ENCODE measurements at regions not wholly inside any gene's neighbourhood (a gene's known extent, or its start where the extent isn't known, plus 50 kb on each side); places are given as distances from the start of the nearest gene placed in this dataset.

DNA sequence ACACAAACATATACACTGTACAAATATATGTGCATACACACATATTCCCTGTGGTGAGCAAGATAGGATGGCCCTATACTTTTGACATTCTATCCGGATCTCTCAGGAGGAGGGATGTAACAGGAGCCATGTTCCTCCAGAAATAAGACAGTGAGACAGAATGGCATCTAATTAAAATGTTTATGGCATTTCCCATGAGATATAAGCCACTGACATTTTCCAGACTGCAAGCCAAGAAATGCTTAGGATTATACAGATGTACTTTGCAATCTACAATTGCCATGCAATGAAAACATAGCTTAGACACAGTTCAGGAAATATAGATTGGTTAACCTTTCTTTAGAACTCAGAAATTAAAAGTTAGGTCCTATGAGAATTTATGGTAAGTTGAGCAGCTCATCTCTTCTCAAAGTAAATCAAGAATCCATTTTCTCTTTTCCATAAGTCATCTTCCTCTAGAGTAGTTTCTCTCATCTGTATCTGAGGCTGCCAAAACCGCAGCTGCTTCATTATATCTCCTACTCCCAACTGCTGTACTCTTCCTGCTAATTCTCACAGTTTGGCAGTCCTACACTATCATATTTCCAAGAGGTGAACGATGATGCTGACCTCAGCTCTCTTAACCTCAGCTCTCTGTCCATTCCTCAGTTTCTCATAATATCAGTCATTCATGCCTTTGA is 1719.1 kb downstream of the MAT2B start:
- H2AFZ ChIP-seq = no peak overlapping the region
- 53% methylated on average over 3 of the region's 3 CpGs for WGBS (ENCODE audit: low lambda C conversion rate, missing lambda C conversion rate)
- TF ChIP-seq EZH2 (IDR thresholded peaks at IDR 0.05; ENCODE audit: borderline replicate concordance) = no peak
- TF ChIP-seq, protein P1, sequence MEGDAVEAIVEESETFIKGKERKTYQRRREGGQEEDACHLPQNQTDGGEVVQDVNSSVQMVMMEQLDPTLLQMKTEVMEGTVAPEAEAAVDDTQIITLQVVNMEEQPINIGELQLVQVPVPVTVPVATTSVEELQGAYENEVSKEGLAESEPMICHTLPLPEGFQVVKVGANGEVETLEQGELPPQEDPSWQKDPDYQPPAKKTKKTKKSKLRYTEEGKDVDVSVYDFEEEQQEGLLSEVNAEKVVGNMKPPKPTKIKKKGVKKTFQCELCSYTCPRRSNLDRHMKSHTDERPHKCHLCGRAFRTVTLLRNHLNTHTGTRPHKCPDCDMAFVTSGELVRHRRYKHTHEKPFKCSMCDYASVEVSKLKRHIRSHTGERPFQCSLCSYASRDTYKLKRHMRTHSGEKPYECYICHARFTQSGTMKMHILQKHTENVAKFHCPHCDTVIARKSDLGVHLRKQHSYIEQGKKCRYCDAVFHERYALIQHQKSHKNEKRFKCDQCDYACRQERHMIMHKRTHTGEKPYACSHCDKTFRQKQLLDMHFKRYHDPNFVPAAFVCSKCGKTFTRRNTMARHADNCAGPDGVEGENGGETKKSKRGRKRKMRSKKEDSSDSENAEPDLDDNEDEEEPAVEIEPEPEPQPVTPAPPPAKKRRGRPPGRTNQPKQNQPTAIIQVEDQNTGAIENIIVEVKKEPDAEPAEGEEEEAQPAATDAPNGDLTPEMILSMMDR (IDR thresholded peaks at IDR 0.05; ENCODE audit: poor library complexity) = no peak
- no peak for TF ChIP-seq EZH2phosphoT487 (IDR thresholded peaks at IDR 0.05; ENCODE audit: low read depth, severe bottlenecking, unreplicated experiment)
- no peak overlapping the region for H3K4me3 ChIP-seq
- no peak overlapping the region for H3K27ac ChIP-seq
- no peaks in the 10 kb centered on the region for H4K20me1 ChIP-seq (ENCODE audit: insufficient read depth, poor library complexity, severe bottlenecking)
- H3K9me3 ChIP-seq (ENCODE audit: low read depth) = no peaks in the 10 kb centered on the region
- H3K27me3 ChIP-seq = no peaks in the 10 kb centered on the region
- no peaks in the 10 kb centered on the region for H3K9me2 ChIP-seq (replicated peaks; ENCODE audit: insufficient read depth)
- no peaks in the 10 kb centered on the region for H3K79me2 ChIP-seq
- no peaks in the 10 kb centered on the region for H3K36me3 ChIP-seq (replicated peaks; ENCODE audit: insufficient read depth, low read depth)
- no peak for DNase-seq (ENCODE audit: low spot score)
- H3K4me2 ChIP-seq = peak overlapping the region; percentile 7
- peaks cover 4% of the 10 kb centered on the region for H3K4me1 ChIP-seq (ENCODE audit: insufficient read depth)

DNA sequence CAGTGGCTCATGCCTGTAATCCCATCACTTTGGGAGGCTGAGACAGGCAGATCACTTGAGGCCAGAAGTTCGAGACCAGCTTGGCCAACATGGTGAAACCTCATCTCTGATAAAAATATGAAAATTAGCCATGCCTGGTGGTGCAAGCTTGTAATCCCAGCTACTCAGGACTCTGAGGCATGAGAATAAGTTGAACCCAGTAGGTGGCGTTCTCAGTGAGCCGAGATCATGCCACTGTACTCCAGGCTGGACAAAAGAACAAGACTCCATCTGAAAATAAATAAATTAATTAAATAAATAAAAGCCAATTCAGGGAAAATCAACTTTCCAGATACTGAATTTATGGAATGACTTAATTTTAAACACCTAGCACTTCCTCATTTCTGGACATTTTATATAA is 1722.1 kb downstream of the MAT2B start:
- Histone ChIP-seq H3K27me3 (no peaks in the 10 kb centered on the region), H3K36me3 (replicated peaks; ENCODE audit: insufficient read depth, low read depth) (no peaks in the 10 kb centered on the region), H3K4me3 (no peak overlapping the region), H3K9me2 (replicated peaks; ENCODE audit: insufficient read depth) (no peaks in the 10 kb centered on the region), H3K4me1 (ENCODE audit: insufficient read depth) (peaks cover 9% of the 10 kb centered on the region), H3K79me2 (no peaks in the 10 kb centered on the region), H3K9me3 (ENCODE audit: low read depth) (no peaks in the 10 kb centered on the region), H3K27ac (no peak overlapping the region), H2AFZ (no peak overlapping the region), H4K20me1 (ENCODE audit: insufficient read depth, poor library complexity, severe bottlenecking) (no peaks in the 10 kb centered on the region), H3K4me2 (no peak overlapping the region)
- no peak for DNase-seq (ENCODE audit: low spot score)
- 86% methylated on average over 3 of the region's 3 CpGs for WGBS (ENCODE audit: low lambda C conversion rate, missing lambda C conversion rate)
- TF ChIP-seq EZH2 (IDR thresholded peaks at IDR 0.05; ENCODE audit: borderline replicate concordance) (no peak), EZH2phosphoT487 (IDR thresholded peaks at IDR 0.05; ENCODE audit: low read depth, severe bottlenecking, unreplicated experiment) (no peak)
- TF ChIP-seq, protein P1 (IDR thresholded peaks at IDR 0.05; ENCODE audit: poor library complexity) = no peak

DNA sequence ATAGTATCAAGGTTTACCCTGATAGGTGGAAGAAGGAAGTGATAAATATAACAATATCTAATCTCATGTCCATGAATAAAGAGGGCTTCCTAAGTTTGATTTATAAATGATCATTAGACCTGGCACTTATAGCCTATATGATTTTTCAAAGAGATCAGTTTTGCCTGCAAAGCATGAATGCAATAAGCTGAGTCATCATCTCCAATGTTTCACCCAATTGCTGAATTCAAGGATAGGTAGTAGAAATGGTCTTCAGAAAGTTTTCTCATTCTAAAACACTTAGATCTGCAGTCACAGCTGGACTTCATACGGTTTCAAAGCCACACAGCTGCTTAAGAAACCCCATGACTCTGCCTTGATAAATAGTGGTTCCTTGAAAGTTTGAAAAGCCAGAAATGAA is 1722.8 kb downstream of the MAT2B start:
- Histone ChIP-seq H3K4me2 (no peak overlapping the region), H3K36me3 (replicated peaks; ENCODE audit: insufficient read depth, low read depth) (no peaks in the 10 kb centered on the region), H3K4me3 (no peak overlapping the region), H3K79me2 (no peaks in the 10 kb centered on the region), H4K20me1 (ENCODE audit: insufficient read depth, poor library complexity, severe bottlenecking) (no peaks in the 10 kb centered on the region), H3K27me3 (no peaks in the 10 kb centered on the region), H3K9me3 (ENCODE audit: low read depth) (no peaks in the 10 kb centered on the region), H3K4me1 (ENCODE audit: insufficient read depth) (peaks cover 9% of the 10 kb centered on the region), H3K27ac (no peak overlapping the region), H2AFZ (no peak overlapping the region), H3K9me2 (replicated peaks; ENCODE audit: insufficient read depth) (no peaks in the 10 kb centered on the region)
- no peak for DNase-seq (ENCODE audit: low spot score)
- TF ChIP-seq EZH2phosphoT487 (IDR thresholded peaks at IDR 0.05; ENCODE audit: low read depth, severe bottlenecking, unreplicated experiment) (no peak), EZH2 (IDR thresholded peaks at IDR 0.05; ENCODE audit: borderline replicate concordance) (no peak)
- TF ChIP-seq, protein P1 (IDR thresholded peaks at IDR 0.05; ENCODE audit: poor library complexity) = no peak
- 67% methylated on average over 1 of the region's 1 CpG for WGBS (ENCODE audit: low lambda C conversion rate, missing lambda C conversion rate)

All from hepatocyte (in vitro differentiated cells).